Thoracic aorta (tissue), 2 donors: ENCODE measurements at regions not wholly inside any gene's neighbourhood (a gene's known extent, or its start where the extent isn't known, plus 50 kb on each side); places are given as distances from the start of the nearest gene placed in this dataset.

Experiments
- ATAC-seq: fragments of 150-250 bp; one replicate; pipeline ENCODE4 v1.8.0; 2017; ENCODE audit warnings: low read depth; ENCODE audit not compliant: insufficient number of reproducible peaks, low FRiP score
- DNase-seq: peaks from one replicate; pipeline ENCODE4 v3.0.0-alpha.2; 2020; ENCODE audit warnings: low spot score
- H3K27ac ChIP-seq, 2 donors: fragments of 200-600 bp; sonication (generic); 1 replicate in 1 of 2; 2 replicates in 1 of 2; pipeline ENCODE4 v1.5.1; 2016; ENCODE audit warnings: mild to moderate bottlenecking in 2 of 2, moderate library complexity in 2 of 2
- H3K27me3 ChIP-seq: fragments of 200-600 bp; sonication (generic); replicated peaks from 2 replicates; pipeline ENCODE4 v1.6.0; 2016; ENCODE audit warnings: mild to moderate bottlenecking; ENCODE audit not compliant: insufficient read depth
- H3K36me3 ChIP-seq: fragments of 200-600 bp; sonication (generic); one replicate; pipeline ENCODE4 v1.5.1; 2016
- H3K4me1 ChIP-seq, 2 donors: fragments of 200-600 bp; sonication (generic); 1 replicate in 1 of 2; 2 replicates in 1 of 2; pipeline versions ENCODE4 v1.5.1 to v1.6.0; 2016; ENCODE audit warnings: low read depth in 2 of 2, mild to moderate bottlenecking in 1 of 2; ENCODE audit not compliant: control insufficient read depth in 1 of 2
- H3K4me3 ChIP-seq: fragments of 200-600 bp; sonication (generic); 2 replicates; pipeline ENCODE4 v1.5.1; 2016; ENCODE audit warnings: mild to moderate bottlenecking
- H3K9me3 ChIP-seq: fragments of 200-600 bp; sonication (generic); 2 replicates; pipeline ENCODE4 v1.5.1; 2016
- CTCF ChIP-seq: fragments of 200-600 bp; sonication (generic); IDR thresholded peaks from one replicate; pipeline ENCODE4 v1.5.1; 2019; ENCODE audit warnings: antibody characterized with exemption

GRCh38 chr12:24600996-24601395 is 347.9 kb downstream of the BCAT1 start:
- Histone ChIP-seq H3K4me3 (no peak overlapping the region), H3K4me1 (peaks cover 14 to 26% of the 10 kb centered on the region in 2 donors), H3K27me3 (no peaks in the 10 kb centered on the region), H3K36me3 (no peaks in the 10 kb centered on the region), H3K27ac (peak overlapping the region; percentile 21 to 29), H3K9me3 (no peaks in the 10 kb centered on the region)
- TF ChIP-seq CTCF: no peak
- peak; percentile 76 for ATAC-seq
- DNase-seq: no peak

- peak overlapping the region; percentile 21 to 29 for H3K27ac ChIP-seq
- no peaks in the 10 kb centered on the region for H3K36me3 ChIP-seq
- no peaks in the 10 kb centered on the region for H3K27me3 ChIP-seq
- H3K4me1 ChIP-seq: peaks cover 14 to 26% of the 10 kb centered on the region in 2 donors
- no peak for TF ChIP-seq CTCF
- ATAC-seq (no peak), DNase-seq (no peak)
- H3K4me3 ChIP-seq: no peak overlapping the region
- no peaks in the 10 kb centered on the region for H3K9me3 ChIP-seq
Observed at GRCh38 chr12:24600551-24600950, 348.4 kb downstream of the BCAT1 start.

GRCh38 chr12:24599736-24600135 is 349.2 kb downstream of the BCAT1 start:
- ATAC-seq: no peak
- no peaks in the 10 kb centered on the region for H3K9me3 ChIP-seq
- peaks cover 14 to 26% of the 10 kb centered on the region in 2 donors for H3K4me1 ChIP-seq
- no peak overlapping the region for H3K4me3 ChIP-seq
- H3K36me3 ChIP-seq: no peaks in the 10 kb centered on the region
- no peak for DNase-seq
- H3K27me3 ChIP-seq: no peaks in the 10 kb centered on the region
- no peak for TF ChIP-seq CTCF
- H3K27ac ChIP-seq: no peak overlapping the region

- DNase-seq (no peak), ATAC-seq (no peak)
- Histone ChIP-seq H3K4me1 (peaks cover 6 to 17% of the 10 kb centered on the region in 2 donors), H3K36me3 (no peaks in the 10 kb centered on the region), H3K27ac (no peak overlapping the region), H3K27me3 (no peaks in the 10 kb centered on the region), H3K4me3 (no peak overlapping the region), H3K9me3 (no peaks in the 10 kb centered on the region)
- no peak for TF ChIP-seq CTCF
Observed at GRCh38 chr12:24597580-24597979, 351.3 kb downstream of the BCAT1 start.

- peak; percentile 61 for TF ChIP-seq CTCF
- H3K4me3 ChIP-seq: no peak overlapping the region
- H3K4me1 ChIP-seq: peaks cover 6 to 17% of the 10 kb centered on the region in 2 donors
- DNase-seq (no peak), ATAC-seq (no peak)
- no peaks in the 10 kb centered on the region for H3K36me3 ChIP-seq
- no peaks in the 10 kb centered on the region for H3K27me3 ChIP-seq
- no peak overlapping the region for H3K27ac ChIP-seq
- H3K9me3 ChIP-seq: no peaks in the 10 kb centered on the region
Observed at GRCh38 chr12:24596768-24597388, 352.0 kb downstream of the BCAT1 start.
